ENCODE measurements at regions not wholly inside any gene's neighbourhood (a gene's known extent, or its start where the extent isn't known, plus 50 kb on each side); places are given as distances from the start of the nearest gene placed in this dataset.

DNA sequence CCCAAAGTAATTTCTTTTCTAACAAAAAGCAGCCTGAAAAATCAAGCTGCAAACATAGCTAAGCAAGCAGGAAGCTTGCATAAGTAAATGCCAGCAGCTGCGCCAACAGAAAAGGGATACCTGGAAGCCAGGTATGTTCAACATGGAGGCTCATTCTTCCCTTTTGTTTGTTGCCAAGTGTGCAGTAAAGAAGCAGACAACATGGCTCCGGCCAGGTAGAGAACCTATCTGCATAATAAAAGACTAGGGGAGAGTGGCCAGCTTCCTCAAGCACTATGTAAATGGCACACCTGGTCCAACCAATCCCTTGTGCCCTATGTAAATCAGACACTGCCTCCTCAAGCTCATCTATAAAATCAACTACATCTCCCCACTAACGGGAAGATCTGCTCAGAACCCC lies 1407.0 kb downstream of the CDH11 start:
- no peak for DNase-seq (ENCODE audit: low spot score in 2 of 2, unreplicated experiment in 2 of 2)
- Mint-ChIP-seq H3K4me3 (no peak overlapping the region), H3K36me3 (no peaks in the 10 kb centered on the region), H3K27ac (no peak overlapping the region), H3K9me3 (no peaks in the 10 kb centered on the region), H3K27me3 (ENCODE audit: low read depth) (no peaks in the 10 kb centered on the region), H3K4me1 (peaks cover 2% of the 10 kb centered on the region)
- TF ChIP-seq, protein P1, sequence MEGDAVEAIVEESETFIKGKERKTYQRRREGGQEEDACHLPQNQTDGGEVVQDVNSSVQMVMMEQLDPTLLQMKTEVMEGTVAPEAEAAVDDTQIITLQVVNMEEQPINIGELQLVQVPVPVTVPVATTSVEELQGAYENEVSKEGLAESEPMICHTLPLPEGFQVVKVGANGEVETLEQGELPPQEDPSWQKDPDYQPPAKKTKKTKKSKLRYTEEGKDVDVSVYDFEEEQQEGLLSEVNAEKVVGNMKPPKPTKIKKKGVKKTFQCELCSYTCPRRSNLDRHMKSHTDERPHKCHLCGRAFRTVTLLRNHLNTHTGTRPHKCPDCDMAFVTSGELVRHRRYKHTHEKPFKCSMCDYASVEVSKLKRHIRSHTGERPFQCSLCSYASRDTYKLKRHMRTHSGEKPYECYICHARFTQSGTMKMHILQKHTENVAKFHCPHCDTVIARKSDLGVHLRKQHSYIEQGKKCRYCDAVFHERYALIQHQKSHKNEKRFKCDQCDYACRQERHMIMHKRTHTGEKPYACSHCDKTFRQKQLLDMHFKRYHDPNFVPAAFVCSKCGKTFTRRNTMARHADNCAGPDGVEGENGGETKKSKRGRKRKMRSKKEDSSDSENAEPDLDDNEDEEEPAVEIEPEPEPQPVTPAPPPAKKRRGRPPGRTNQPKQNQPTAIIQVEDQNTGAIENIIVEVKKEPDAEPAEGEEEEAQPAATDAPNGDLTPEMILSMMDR (IDR thresholded peaks at IDR 0.05; ENCODE audit: unreplicated experiment) = no peak

DNA sequence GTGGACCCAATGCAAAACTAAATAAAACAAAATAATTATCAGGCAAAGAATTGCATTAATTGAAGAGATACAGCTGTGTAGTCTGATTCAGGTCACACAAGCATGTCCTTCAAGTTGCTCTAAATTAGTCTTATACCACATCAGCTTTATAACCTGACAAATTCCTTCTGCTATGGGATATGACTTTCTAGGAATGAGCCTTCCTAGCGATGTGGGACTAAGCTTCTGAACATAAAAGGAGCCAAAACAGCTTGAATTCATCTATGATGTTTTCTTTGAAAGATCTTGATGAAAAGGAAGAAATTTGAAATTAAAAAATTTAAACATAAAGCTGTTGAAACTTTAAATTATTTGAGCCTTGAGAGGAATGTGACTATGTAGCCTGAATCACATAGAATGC lies 1409.1 kb downstream of the CDH11 start:
- Mint-ChIP-seq H3K27me3 (ENCODE audit: low read depth) (no peaks in the 10 kb centered on the region), H3K9me3 (no peaks in the 10 kb centered on the region), H3K36me3 (no peaks in the 10 kb centered on the region), H3K4me3 (no peak overlapping the region), H3K4me1 (peaks cover 2% of the 10 kb centered on the region), H3K27ac (no peak overlapping the region)
- no peak for DNase-seq (ENCODE audit: low spot score in 2 of 2, unreplicated experiment in 2 of 2)
- TF ChIP-seq, protein P1 (IDR thresholded peaks at IDR 0.05; ENCODE audit: unreplicated experiment) = no peak

DNA sequence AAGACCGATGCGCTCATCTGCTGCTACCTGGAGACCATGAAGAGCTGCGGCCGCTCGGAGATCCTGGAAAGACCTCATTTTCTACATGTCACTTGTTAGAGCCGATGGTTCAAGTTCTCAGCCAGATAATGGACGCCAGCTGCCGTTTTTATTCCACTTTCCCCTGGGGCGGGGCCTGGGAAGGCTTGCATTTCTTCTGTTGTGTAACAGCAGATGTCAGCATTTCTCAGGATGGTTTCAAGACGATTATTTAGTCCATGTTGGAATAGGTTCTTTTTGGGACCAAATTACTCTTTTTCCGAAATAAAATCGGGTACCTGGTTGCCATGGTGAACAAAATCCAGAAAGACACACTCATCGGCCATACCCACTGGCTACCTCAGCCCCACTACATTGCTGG lies 1418.3 kb downstream of the CDH11 start:
- TF ChIP-seq, protein P1 (IDR thresholded peaks at IDR 0.05; ENCODE audit: unreplicated experiment) = no peak
- DNase-seq (ENCODE audit: low spot score in 2 of 2, unreplicated experiment in 2 of 2) = no peak
- no peak overlapping the region for H3K27ac Mint-ChIP-seq
- no peak overlapping the region for H3K4me3 Mint-ChIP-seq
- no peaks in the 10 kb centered on the region for H3K36me3 Mint-ChIP-seq
- H3K9me3 Mint-ChIP-seq = no peaks in the 10 kb centered on the region
- H3K27me3 Mint-ChIP-seq (ENCODE audit: low read depth) = no peaks in the 10 kb centered on the region
- H3K4me1 Mint-ChIP-seq = peaks cover 2% of the 10 kb centered on the region

DNA sequence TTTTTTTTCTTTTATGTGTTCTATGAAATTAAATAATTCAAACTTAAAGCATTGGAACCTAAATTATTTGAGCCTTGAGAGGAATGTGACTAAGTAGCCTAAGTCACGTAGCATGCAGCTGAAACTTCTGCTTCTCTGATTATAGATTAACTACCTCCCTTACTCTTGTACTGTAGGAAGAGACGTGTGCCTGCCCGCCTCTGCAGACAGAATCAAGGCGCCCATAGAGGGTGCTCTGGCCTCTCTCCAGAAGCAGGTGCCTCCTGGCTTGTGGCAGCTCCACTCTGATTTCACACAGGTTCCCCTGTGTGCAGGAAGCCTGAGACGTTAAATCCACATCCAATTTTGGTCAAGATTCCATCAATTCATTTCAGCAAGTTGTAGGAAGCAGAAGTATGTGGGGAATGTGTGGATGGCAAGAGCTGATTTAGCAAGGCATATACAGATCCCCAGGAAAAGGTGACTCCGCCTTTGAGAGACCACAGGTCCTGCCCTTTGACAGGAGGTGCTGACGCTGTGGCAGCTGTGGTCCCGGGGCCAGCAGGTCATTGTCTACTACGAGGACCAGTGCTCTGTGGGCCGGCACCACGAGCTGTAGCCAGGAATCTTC lies 1418.8 kb downstream of the CDH11 start:
- no peaks in the 10 kb centered on the region for H3K9me3 Mint-ChIP-seq
- no peak for DNase-seq (ENCODE audit: low spot score in 2 of 2, unreplicated experiment in 2 of 2)
- TF ChIP-seq, protein P1 (IDR thresholded peaks at IDR 0.05; ENCODE audit: unreplicated experiment) = no peak
- H3K4me1 Mint-ChIP-seq = peaks cover 2% of the 10 kb centered on the region
- H3K4me3 Mint-ChIP-seq = no peak overlapping the region
- H3K27me3 Mint-ChIP-seq (ENCODE audit: low read depth) = no peaks in the 10 kb centered on the region
- no peak overlapping the region for H3K27ac Mint-ChIP-seq
- no peaks in the 10 kb centered on the region for H3K36me3 Mint-ChIP-seq

DNA sequence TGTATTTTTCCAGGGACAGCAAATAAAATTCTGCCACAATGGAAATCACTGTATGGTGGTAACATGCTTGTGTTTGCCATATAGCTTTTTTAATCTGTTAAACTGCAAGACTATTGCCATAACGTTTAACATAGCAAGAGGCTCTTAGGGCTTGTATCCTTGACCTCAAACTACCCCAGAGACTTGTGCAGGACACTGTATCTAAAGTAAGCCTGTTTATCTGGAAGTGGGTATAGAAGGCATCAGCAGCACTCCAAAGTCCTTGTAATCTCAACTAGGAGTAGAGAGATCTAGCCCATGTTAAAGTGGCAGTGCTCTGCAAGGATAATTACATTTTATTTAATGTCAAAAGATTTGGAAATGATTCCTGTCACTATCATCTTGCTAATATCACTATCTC lies 1424.1 kb downstream of the CDH11 start:
- Mint-ChIP-seq H3K4me1 (no peaks in the 10 kb centered on the region), H3K4me3 (no peak overlapping the region), H3K36me3 (no peaks in the 10 kb centered on the region), H3K9me3 (peaks cover 7% of the 10 kb centered on the region), H3K27ac (no peak overlapping the region), H3K27me3 (ENCODE audit: low read depth) (no peaks in the 10 kb centered on the region)
- DNase-seq (ENCODE audit: low spot score in 2 of 2, unreplicated experiment in 2 of 2) = no peak
- TF ChIP-seq, protein P1 (IDR thresholded peaks at IDR 0.05; ENCODE audit: unreplicated experiment) = no peak

DNA sequence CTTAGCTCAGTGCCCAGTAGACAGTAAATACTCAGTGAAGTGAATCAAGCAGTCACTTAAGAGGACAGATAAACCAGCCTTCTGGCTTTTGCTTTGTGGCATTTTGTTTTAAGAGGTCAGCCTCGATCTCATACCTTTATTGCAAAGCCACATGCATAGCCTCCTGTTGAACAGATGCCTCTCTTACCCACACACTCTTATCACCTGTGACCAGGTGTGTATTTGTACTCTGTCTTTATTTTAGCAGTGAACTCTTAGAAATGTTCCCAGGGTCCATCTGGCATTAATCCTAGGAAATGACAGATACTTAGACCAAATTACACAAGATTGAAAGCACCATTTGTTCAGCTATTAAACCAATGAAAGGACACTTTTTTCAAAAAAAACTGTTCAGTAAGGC lies 1426.5 kb downstream of the CDH11 start:
- H3K36me3 Mint-ChIP-seq = no peaks in the 10 kb centered on the region
- H3K9me3 Mint-ChIP-seq = peaks cover 7% of the 10 kb centered on the region
- H3K4me1 Mint-ChIP-seq = no peaks in the 10 kb centered on the region
- DNase-seq (ENCODE audit: low spot score in 2 of 2, unreplicated experiment in 2 of 2) = no peak
- no peak overlapping the region for H3K27ac Mint-ChIP-seq
- H3K4me3 Mint-ChIP-seq = no peak overlapping the region
- H3K27me3 Mint-ChIP-seq (ENCODE audit: low read depth) = no peaks in the 10 kb centered on the region
- TF ChIP-seq, protein P1 (IDR thresholded peaks at IDR 0.05; ENCODE audit: unreplicated experiment) = no peak

All from mesothelial cell of epicardium (in vitro differentiated cells).